Amygdala (tissue), 56 donors: ENCODE measurements at regions not wholly inside any gene's neighbourhood (a gene's known extent, or its start where the extent isn't known, plus 50 kb on each side); places are given as distances from the start of the nearest gene placed in this dataset.
"Not testable (repeated sequence)": the region's sequence is repeated elsewhere in the genome, so short reads cannot be mapped to it uniquely, and the experiment has no call there.

Experiments
- DNase-seq, 56 donors: peaks; one replicate each; lab custom pipeline; 2025; lab: John Stamatoyannopoulos, UW

GRCh38 chr5:118111956-118112355 lies 876.4 kb downstream of the DTWD2 start:
- no peak for DNase-seq

GRCh38 chr5:118107246-118107645 lies 881.1 kb downstream of the DTWD2 start:
- not testable (repeated sequence) for DNase-seq

- no peak for DNase-seq
Measured at GRCh38 chr5:118098716-118099115, 889.6 kb downstream of the DTWD2 start.

- DNase-seq, result no peak
Measured at GRCh38 chr5:118095115-118095514, 893.2 kb downstream of the DTWD2 start.

GRCh38 chr5:118088448-118088847 lies 899.9 kb downstream of the DTWD2 start:
- DNase-seq, result no peak

GRCh38 chr5:118076490-118076889 lies 911.9 kb downstream of the DTWD2 start:
- no peak for DNase-seq

- DNase-seq, result no peak
Measured at GRCh38 chr5:118070041-118070440, 918.3 kb downstream of the DTWD2 start.

- no peak for DNase-seq
Measured at GRCh38 chr5:118069452-118069851, 918.9 kb downstream of the DTWD2 start.

- DNase-seq, result no peak
Measured at GRCh38 chr5:118068886-118069285, 919.5 kb downstream of the DTWD2 start.

GRCh38 chr5:118063836-118064235 lies 924.5 kb downstream of the DTWD2 start:
- DNase-seq, result not testable (repeated sequence)

- no peak for DNase-seq
Measured at GRCh38 chr5:118060833-118061232, 927.5 kb downstream of the DTWD2 start.

- DNase-seq, result no peak
Measured at GRCh38 chr5:118052503-118052902, 935.8 kb downstream of the DTWD2 start.

- no peak for DNase-seq
Measured at GRCh38 chr5:118044169-118044568, 944.2 kb downstream of the DTWD2 start.

- no peak for DNase-seq
Measured at GRCh38 chr5:118043531-118043930, 944.8 kb downstream of the DTWD2 start.

GRCh38 chr5:118042076-118042475 lies 946.3 kb downstream of the DTWD2 start:
- no peak for DNase-seq

- no peak for DNase-seq
Measured at GRCh38 chr5:118040496-118040895, 947.9 kb downstream of the DTWD2 start.

GRCh38 chr5:118033686-118034338 lies 954.5 kb downstream of the DTWD2 start:
- no peak for DNase-seq

GRCh38 chr5:118029807-118030206 lies 958.5 kb downstream of the DTWD2 start:
- no peak for DNase-seq

GRCh38 chr5:118022062-118022461 lies 966.3 kb downstream of the DTWD2 start:
- DNase-seq, result no peak

- DNase-seq, result peak in 7 of 56 donors; percentile 1 to 36 (median 3)
Measured at GRCh38 chr5:118017536-118017935, 970.8 kb downstream of the DTWD2 start.

GRCh38 chr5:118016396-118016795 lies 972.0 kb downstream of the DTWD2 start:
- no peak for DNase-seq

GRCh38 chr5:118015511-118015910 lies 972.8 kb downstream of the DTWD2 start:
- DNase-seq, result no peak

GRCh38 chr5:118009741-118010297 lies 978.5 kb downstream of the DTWD2 start:
- DNase-seq, result no peak
